ENCODE measurements at regions not wholly inside any gene's neighbourhood (a gene's known extent, or its start where the extent isn't known, plus 50 kb on each side); places are given as distances from the start of the nearest gene placed in this dataset.

GRCh38 chr4:57736781-57737180 lies 626.6 kb upstream of the IGFBP7 start:
- TF ChIP-seq EP300 (IDR thresholded peaks at IDR 0.05) (no peak), CTCF (IDR thresholded peaks at IDR 0.05) (no peak), POLR2A (IDR thresholded peaks at IDR 0.05) (no peak)
